Retinal pigment epithelial cell (primary cell): ENCODE measurements at regions not wholly inside any gene's neighbourhood (a gene's known extent, or its start where the extent isn't known, plus 50 kb on each side); places are given as distances from the start of the nearest gene placed in this dataset.

ENCODE experiments used
- DNase-seq: peaks from one replicate; pipeline ENCODE4 v3.0.0-alpha.2; 2010; ENCODE audit warnings: low read depth
- H3K4me3 ChIP-seq: 2 replicates; pipeline ENCODE4 v1.5.1; 2011; ENCODE audit warnings: mild to moderate bottlenecking, low read length, control low read depth, moderate library complexity
- CTCF ChIP-seq: conservative IDR thresholded peaks from 2 replicates; pipeline ENCODE4 v1.5.1; 2011; ENCODE audit warnings: low read depth, low read length, control low read depth, inconsistent platforms

GRCh38 chr2:186189816-186190215 is 296.2 kb upstream of the ZC3H15 start:
- H3K4me3 ChIP-seq = no peak overlapping the region
- DNase-seq = no peak
- no peak for TF ChIP-seq CTCF

GRCh38 chr2:186195696-186196095 is 290.4 kb upstream of the ZC3H15 start:
- DNase-seq = no peak
- no peak for TF ChIP-seq CTCF
- no peak overlapping the region for H3K4me3 ChIP-seq

GRCh38 chr2:186197955-186198354 is 288.1 kb upstream of the ZC3H15 start:
- no peak for DNase-seq
- no peak overlapping the region for H3K4me3 ChIP-seq
- no peak for TF ChIP-seq CTCF

GRCh38 chr2:186199029-186199428 is 287.0 kb upstream of the ZC3H15 start:
- DNase-seq = no peak
- TF ChIP-seq CTCF = no peak
- H3K4me3 ChIP-seq = no peak overlapping the region

GRCh38 chr2:186201371-186201770 is 284.7 kb upstream of the ZC3H15 start:
- no peak for DNase-seq
- H3K4me3 ChIP-seq = no peak overlapping the region
- TF ChIP-seq CTCF = no peak

GRCh38 chr2:186205254-186205911 is 280.7 kb upstream of the ZC3H15 start:
- no peak for DNase-seq
- no peak for TF ChIP-seq CTCF
- H3K4me3 ChIP-seq = no peak overlapping the region

GRCh38 chr2:186209532-186209931 is 276.5 kb upstream of the ZC3H15 start:
- no peak overlapping the region for H3K4me3 ChIP-seq
- DNase-seq = no peak
- no peak for TF ChIP-seq CTCF
